ENCODE measurements at regions not wholly inside any gene's neighbourhood (a gene's known extent, or its start where the extent isn't known, plus 50 kb on each side); places are given as distances from the start of the nearest gene placed in this dataset.

- H3K27me3 Mint-ChIP-seq (ENCODE audit: low read depth, poor library complexity), result peaks cover 4% of the 10 kb centered on the region
Measured at GRCh38 chr10:124283215-124283948, 135.3 kb downstream of the OAT start.

GRCh38 chr10:124282326-124282725, 136.4 kb downstream of the OAT start:
- H3K27me3 Mint-ChIP-seq (ENCODE audit: low read depth, poor library complexity), result peaks cover 4% of the 10 kb centered on the region
- H3K27ac Mint-ChIP-seq, result peak overlapping the region; percentile 45
- H3K4me1 Mint-ChIP-seq, result peaks cover 34% of the 10 kb centered on the region
- H3K9me3 Mint-ChIP-seq, result peaks cover 3% of the 10 kb centered on the region
- H3K36me3 Mint-ChIP-seq (ENCODE audit: low read depth), result no peaks in the 10 kb centered on the region
- TF ChIP-seq CTCF (IDR thresholded peaks at IDR 0.05), result no peak
- H3K4me3 Mint-ChIP-seq, result no peak overlapping the region
- DNase-seq, result no peak

More at GRCh38 chr10:124283215-124283948, 135.3 kb downstream of the OAT start:
- no peak for DNase-seq
- H3K9me3 Mint-ChIP-seq, result peaks cover 3% of the 10 kb centered on the region
- H3K27ac Mint-ChIP-seq, result no peak overlapping the region
- no peak for TF ChIP-seq CTCF (IDR thresholded peaks at IDR 0.05)
- peaks cover 37% of the 10 kb centered on the region for H3K4me1 Mint-ChIP-seq
- no peaks in the 10 kb centered on the region for H3K36me3 Mint-ChIP-seq (ENCODE audit: low read depth)
- no peak overlapping the region for H3K4me3 Mint-ChIP-seq

GRCh38 chr10:124281666-124282065, 137.1 kb downstream of the OAT start:
- no peak for TF ChIP-seq CTCF (IDR thresholded peaks at IDR 0.05)
- no peaks in the 10 kb centered on the region for H3K36me3 Mint-ChIP-seq (ENCODE audit: low read depth)
- peaks cover 34% of the 10 kb centered on the region for H3K4me1 Mint-ChIP-seq
- H3K27me3 Mint-ChIP-seq (ENCODE audit: low read depth, poor library complexity), result peaks cover 7% of the 10 kb centered on the region
- H3K27ac Mint-ChIP-seq, result peak overlapping the region; percentile 57
- no peak for DNase-seq
- H3K4me3 Mint-ChIP-seq, result no peak overlapping the region
- peaks cover 3% of the 10 kb centered on the region for H3K9me3 Mint-ChIP-seq

GRCh38 chr10:124280916-124281315, 137.8 kb downstream of the OAT start:
- DNase-seq, result no peak

GRCh38 chr10:124279882-124280281, 138.8 kb downstream of the OAT start:
- H3K9me3 Mint-ChIP-seq, result peaks cover 7% of the 10 kb centered on the region
- peaks cover 34% of the 10 kb centered on the region for H3K4me1 Mint-ChIP-seq
- H3K36me3 Mint-ChIP-seq (ENCODE audit: low read depth), result no peaks in the 10 kb centered on the region
- peaks cover 12% of the 10 kb centered on the region for H3K27me3 Mint-ChIP-seq (ENCODE audit: low read depth, poor library complexity)
- H3K27ac Mint-ChIP-seq, result peak overlapping the region; percentile 21
- no peak overlapping the region for H3K4me3 Mint-ChIP-seq
- DNase-seq, result no peak
- TF ChIP-seq CTCF (IDR thresholded peaks at IDR 0.05), result no peak

More at GRCh38 chr10:124280916-124281315, 137.8 kb downstream of the OAT start:
- peaks cover 34% of the 10 kb centered on the region for H3K4me1 Mint-ChIP-seq
- H3K27me3 Mint-ChIP-seq (ENCODE audit: low read depth, poor library complexity), result peaks cover 12% of the 10 kb centered on the region
- no peak for TF ChIP-seq CTCF (IDR thresholded peaks at IDR 0.05)
- H3K36me3 Mint-ChIP-seq (ENCODE audit: low read depth), result no peaks in the 10 kb centered on the region
- no peak overlapping the region for H3K4me3 Mint-ChIP-seq
- H3K9me3 Mint-ChIP-seq, result peaks cover 3% of the 10 kb centered on the region
- no peak overlapping the region for H3K27ac Mint-ChIP-seq

DNA sequence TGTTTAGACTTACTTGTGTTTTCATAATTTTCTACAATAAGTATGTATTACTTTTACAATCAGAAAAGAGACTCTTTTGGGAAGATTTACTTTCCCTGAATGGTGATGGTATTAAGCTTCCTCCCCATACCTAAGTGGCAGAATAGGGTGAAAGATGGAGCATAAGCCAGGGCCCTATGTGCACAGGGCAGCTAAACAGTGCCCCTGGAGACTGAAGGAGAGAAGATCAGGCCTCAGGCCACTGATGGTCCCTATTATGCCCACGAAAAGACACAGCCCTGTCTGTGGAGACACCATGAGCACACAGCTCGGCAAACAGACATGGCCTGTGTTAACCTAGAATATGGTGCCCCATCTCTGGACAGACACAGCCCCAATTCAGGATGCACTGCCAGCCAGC, 139.4 kb downstream of the OAT start:
- Mint-ChIP-seq H3K27ac (no peak overlapping the region), H3K4me3 (no peak overlapping the region), H3K36me3 (ENCODE audit: low read depth) (no peaks in the 10 kb centered on the region), H3K9me3 (peaks cover 13% of the 10 kb centered on the region), H3K4me1 (peaks cover 31% of the 10 kb centered on the region), H3K27me3 (ENCODE audit: low read depth, poor library complexity) (peaks cover 12% of the 10 kb centered on the region)
- no peak for TF ChIP-seq CTCF (IDR thresholded peaks at IDR 0.05)
- no peak for DNase-seq
